H1 (cell line): ENCODE measurements at regions not wholly inside any gene's neighbourhood (a gene's known extent, or its start where the extent isn't known, plus 50 kb on each side); places are given as distances from the start of the nearest gene placed in this dataset.

Source experiments
- CTCF ChIA-PET: fragments of 300-600 bp; sonication (Branson Sonifier 250); formaldehyde crosslinking; loops from one replicate; lab custom pipeline; 2021; ENCODE audit not compliant: partially characterized antibody; lab: Charles Lee
- POLR2A ChIA-PET: fragments of 300-600 bp; sonication (Branson Sonifier 250); formaldehyde crosslinking; loops from one replicate; lab custom pipeline; 2021; ENCODE audit warnings: inconsistent platforms; ENCODE audit not compliant: partially characterized antibody; lab: Charles Lee
- DNase-seq, 2 experiments: peaks; one replicate each; pipeline versions ENCODE4 v3.0.0 to v3.0.0-alpha.2; 2010 to 2022; ENCODE audit warnings: low spot score in 2 of 2, low read depth in 1 of 2, mixed read lengths in 1 of 2
- FAIRE-seq: peaks from 2 replicates; lab custom pipeline; 2011; peaks lifted over from hg19 to GRCh38; lab: Jason Lieb, UNC
- H2AFZ ChIP-seq: 2 replicates; pipeline ENCODE4 v1.8.1; 2012; ENCODE audit warnings: low read length, inconsistent platforms
- H2AK5ac ChIP-seq: 2 replicates; pipeline ENCODE4 v1.6.1; 2013; ENCODE audit warnings: low read depth, low read length
- H2BK120ac ChIP-seq: replicated peaks from 2 replicates; pipeline ENCODE3; 2013; ENCODE audit warnings: low read depth, low read length, inconsistent platforms
- H2BK12ac ChIP-seq: 2 replicates; pipeline ENCODE4 v1.6.1; 2013; ENCODE audit warnings: low read depth, low read length
- H2BK15ac ChIP-seq: 2 replicates; pipeline ENCODE4 v1.6.1; 2013; ENCODE audit warnings: low read length
- H2BK20ac ChIP-seq: 2 replicates; pipeline ENCODE4 v1.6.1; 2013; ENCODE audit warnings: low read length
- H2BK5ac ChIP-seq: 2 replicates; pipeline ENCODE4 v1.6.1; 2013; ENCODE audit warnings: low read depth, low read length
- H3K14ac ChIP-seq: 2 replicates; pipeline ENCODE4 v1.6.1; 2013; ENCODE audit warnings: inconsistent platforms; ENCODE audit not compliant: insufficient read length
- H3K18ac ChIP-seq: 2 replicates; pipeline ENCODE4 v1.6.1; 2013; ENCODE audit warnings: low read length; ENCODE audit errors: extremely low read depth
- H3K23ac ChIP-seq: 2 replicates; pipeline ENCODE4 v1.6.1; 2013; ENCODE audit warnings: inconsistent platforms; ENCODE audit not compliant: insufficient read length
- H3K23me2 ChIP-seq: 2 replicates; pipeline ENCODE4 v1.6.1; 2013; ENCODE audit warnings: low read depth, low read length
- H3K27ac ChIP-seq: 2 replicates; pipeline ENCODE4 v1.6.1; 2011; ENCODE audit warnings: low read depth, low read length, inconsistent platforms
- H3K27me3 ChIP-seq, 4 experiments: replicated peaks in 1 of 4; 1 replicate in 1 of 4; 2 replicates in 3 of 4; pipeline versions ENCODE4 v1.6.1 to v1.8.1; 2011 to 2013; ENCODE audit warnings: low read length in 3 of 4, mild to moderate bottlenecking in 3 of 4, inconsistent platforms in 2 of 4, mixed read lengths in 2 of 4, moderate library complexity in 1 of 4; ENCODE audit not compliant: control insufficient read depth in 3 of 4, insufficient read depth in 3 of 4; ENCODE audit errors: extremely low read depth in 1 of 4
- H3K36me3 ChIP-seq, 4 experiments: 2 replicates each; pipeline versions ENCODE4 v1.6.1 to v1.8.1; 2011 to 2013; ENCODE audit warnings: mild to moderate bottlenecking in 4 of 4, low read length in 3 of 4, moderate library complexity in 2 of 4, control low read depth in 1 of 4, inconsistent platforms in 1 of 4; ENCODE audit not compliant: insufficient read depth in 4 of 4, control insufficient read depth in 2 of 4
- H3K4ac ChIP-seq: replicated peaks from 2 replicates; pipeline ENCODE3; 2013; ENCODE audit warnings: low read length, low read depth, mixed read lengths, inconsistent platforms; ENCODE audit not compliant: insufficient read length
- H3K4me1 ChIP-seq, 4 experiments: replicated peaks in 1 of 4; 1 replicate in 1 of 4; 2 replicates in 3 of 4; pipeline versions ENCODE4 v1.6.1 to v1.8.1; 2011 to 2013; ENCODE audit warnings: low read length in 3 of 4, inconsistent platforms in 2 of 4, mixed read lengths in 1 of 4; ENCODE audit not compliant: insufficient read depth in 4 of 4, control insufficient read depth in 3 of 4
- H3K4me2 ChIP-seq, 2 experiments: 2 replicates each; pipeline versions ENCODE4 v1.6.1 to v1.8.1; 2011 to 2013; ENCODE audit warnings: low read depth in 2 of 2, low read length in 2 of 2, control low read depth in 1 of 2, inconsistent platforms in 1 of 2, mild to moderate bottlenecking in 1 of 2; ENCODE audit not compliant: insufficient read depth in 1 of 2
- H3K4me3 ChIP-seq, 4 experiments: fragments of 200-600, 300-600 bp in 1 of 4; sonication (generic), shearing (Covaris generic), sonication (Bioruptor Twin) in 1 of 4; 2 replicates each; pipeline versions ENCODE4 v1.5.1 to v1.8.1; 2011 to 2016; ENCODE audit warnings: low read length in 4 of 4, low read depth in 3 of 4, control low read depth in 2 of 4, inconsistent platforms in 2 of 4, mild to moderate bottlenecking in 2 of 4, mixed read lengths in 1 of 4, moderate library complexity in 1 of 4; ENCODE audit not compliant: insufficient read depth in 2 of 4; ENCODE audit errors: extremely low read depth in 1 of 4
- H3K56ac ChIP-seq: replicated peaks from 2 replicates; pipeline ENCODE3; 2013; ENCODE audit warnings: low read depth, mild to moderate bottlenecking, mixed read lengths, low read length, inconsistent platforms; ENCODE audit not compliant: insufficient read length
- H3K79me1 ChIP-seq: 2 replicates; pipeline ENCODE4 v1.6.1; 2013; ENCODE audit warnings: low read depth, low read length, control low read depth
- H3K79me2 ChIP-seq, 2 experiments: 2 replicates each; pipeline versions ENCODE4 v1.6.1 to v1.8.1; 2012 to 2013; ENCODE audit warnings: low read length in 2 of 2, mild to moderate bottlenecking in 2 of 2, inconsistent platforms in 1 of 2; ENCODE audit not compliant: insufficient read depth in 2 of 2, control insufficient read depth in 1 of 2
- H3K9ac ChIP-seq, 4 experiments: replicated peaks in 1 of 4; 1 replicate in 1 of 4; 2 replicates in 3 of 4; pipeline versions ENCODE4 v1.6.1 to v1.8.1; 2011 to 2013; ENCODE audit warnings: low read depth in 3 of 4, low read length in 3 of 4, control low read depth in 2 of 4, mild to moderate bottlenecking in 2 of 4, moderate library complexity in 2 of 4, inconsistent platforms in 1 of 4; ENCODE audit errors: extremely low read depth in 1 of 4
- H3K9me3 ChIP-seq, 2 experiments: 2 replicates each; pipeline versions ENCODE4 v1.6.1 to v1.8.1; 2012 to 2013; ENCODE audit warnings: mild to moderate bottlenecking in 2 of 2, moderate library complexity in 2 of 2, control low read depth in 1 of 2, inconsistent platforms in 1 of 2, low read depth in 1 of 2, low read length in 1 of 2, mixed read lengths in 1 of 2; ENCODE audit not compliant: insufficient read depth in 2 of 2
- H4K20me1 ChIP-seq, 2 experiments: replicated peaks in 1 of 2; 2 replicates each; pipeline versions ENCODE3 to v1.8.1; 2011 to 2013; ENCODE audit warnings: inconsistent platforms in 2 of 2, low read length in 2 of 2, mild to moderate bottlenecking in 1 of 2; ENCODE audit not compliant: insufficient read depth in 2 of 2, control insufficient read depth in 1 of 2
- H4K5ac ChIP-seq: 2 replicates; pipeline ENCODE4 v1.6.1; 2013; ENCODE audit warnings: low read length, low read depth, mixed read lengths, inconsistent platforms; ENCODE audit not compliant: insufficient read length
- H4K8ac ChIP-seq: 2 replicates; pipeline ENCODE4 v1.8.0; 2013; ENCODE audit warnings: mild to moderate bottlenecking, moderate library complexity, low read length, inconsistent platforms; ENCODE audit not compliant: insufficient read depth; ENCODE audit errors: extremely low read depth
- H4K91ac ChIP-seq: replicated peaks from 2 replicates; pipeline ENCODE3; 2013; ENCODE audit warnings: low read length, mixed read lengths, inconsistent platforms; ENCODE audit not compliant: insufficient read length
- BACH1 ChIP-seq: IDR thresholded peaks from 2 replicates; pipeline ENCODE4 v1.6.1; 2012; ENCODE audit warnings: low read length, improper control_type of control experiment
- CREB1 ChIP-seq: IDR thresholded peaks from 2 replicates; pipeline ENCODE4 v1.6.1; 2012; ENCODE audit warnings: inconsistent platforms
- CTCF ChIP-seq, 3 experiments: IDR thresholded peaks; 1 replicate in 2 of 3; 2 replicates in 1 of 3; pipeline versions ENCODE4 v1.5.1 to v1.6.1; 2011; ENCODE audit warnings: low read length in 3 of 3, mild to moderate bottlenecking in 3 of 3, inconsistent platforms in 2 of 3, low read depth in 1 of 3, moderate library complexity in 1 of 3; ENCODE audit not compliant: insufficient read depth in 1 of 3; ENCODE audit errors: control extremely low read depth in 1 of 3
- HDAC2 ChIP-seq, 2 experiments: fragments of 300-600 bp in 1 of 2; sonication (generic) in 1 of 2; IDR thresholded peaks; 2 replicates each; pipeline ENCODE4 v1.6.1; 2011 to 2012; ENCODE audit warnings: low read depth in 2 of 2, low read length in 2 of 2, mild to moderate bottlenecking in 2 of 2, moderate library complexity in 2 of 2, borderline replicate concordance in 1 of 2, inconsistent platforms in 1 of 2
- KDM5A ChIP-seq: fragments of 200-600 bp; IDR thresholded peaks from 2 replicates; pipeline ENCODE4 v1.7.1; 2012; ENCODE audit warnings: mild to moderate bottlenecking, low read length, inconsistent platforms, mixed read lengths
- MAFK ChIP-seq: IDR thresholded peaks from 2 replicates; pipeline ENCODE4 v1.6.1; 2012; ENCODE audit warnings: low read depth, mild to moderate bottlenecking, improper control_type of control experiment, low read length
- NRF1 ChIP-seq: IDR thresholded peaks from 2 replicates; pipeline ENCODE4 v1.6.1; 2011; ENCODE audit warnings: mild to moderate bottlenecking, low read depth, low read length, improper control_type of control experiment
- RAD21 ChIP-seq, 2 experiments: IDR thresholded peaks in 1 of 2; conservative IDR thresholded peaks in 1 of 2; 2 replicates each; pipeline ENCODE4 v1.6.1; 2011; ENCODE audit warnings: low read depth in 2 of 2, low read length in 2 of 2, improper control_type of control experiment in 1 of 2, inconsistent platforms in 1 of 2, mild to moderate bottlenecking in 1 of 2, moderate library complexity in 1 of 2
- SUZ12 ChIP-seq: fragments of 200-600 bp; sonication (generic); IDR thresholded peaks from 2 replicates; pipeline ENCODE4 v1.6.1; 2012; ENCODE audit warnings: mild to moderate bottlenecking, inconsistent platforms, low read length, moderate library complexity, mixed read lengths
- WGBS, 2 experiments: shearing (Covaris generic) in 1 of 2; methylation state at CpG; one replicate each; pipeline versions ENCODE4 v1.1.6 to v1.1.7; 2013 to 2015; ENCODE audit warnings: low lambda C conversion rate in 2 of 2, mixed read lengths in 2 of 2, inconsistent platforms in 1 of 2, low coverage in 1 of 2, missing lambda C conversion rate in 1 of 2; ENCODE audit not compliant: insufficient replicate concordance in 2 of 2, insufficient coverage in 1 of 2, insufficient read length in 1 of 2; ENCODE audit errors: extremely low coverage in 1 of 2, missing lambda C conversion rate in 1 of 2; 5-methylcytosine and 5-hydroxymethylcytosine counted together

DNA sequence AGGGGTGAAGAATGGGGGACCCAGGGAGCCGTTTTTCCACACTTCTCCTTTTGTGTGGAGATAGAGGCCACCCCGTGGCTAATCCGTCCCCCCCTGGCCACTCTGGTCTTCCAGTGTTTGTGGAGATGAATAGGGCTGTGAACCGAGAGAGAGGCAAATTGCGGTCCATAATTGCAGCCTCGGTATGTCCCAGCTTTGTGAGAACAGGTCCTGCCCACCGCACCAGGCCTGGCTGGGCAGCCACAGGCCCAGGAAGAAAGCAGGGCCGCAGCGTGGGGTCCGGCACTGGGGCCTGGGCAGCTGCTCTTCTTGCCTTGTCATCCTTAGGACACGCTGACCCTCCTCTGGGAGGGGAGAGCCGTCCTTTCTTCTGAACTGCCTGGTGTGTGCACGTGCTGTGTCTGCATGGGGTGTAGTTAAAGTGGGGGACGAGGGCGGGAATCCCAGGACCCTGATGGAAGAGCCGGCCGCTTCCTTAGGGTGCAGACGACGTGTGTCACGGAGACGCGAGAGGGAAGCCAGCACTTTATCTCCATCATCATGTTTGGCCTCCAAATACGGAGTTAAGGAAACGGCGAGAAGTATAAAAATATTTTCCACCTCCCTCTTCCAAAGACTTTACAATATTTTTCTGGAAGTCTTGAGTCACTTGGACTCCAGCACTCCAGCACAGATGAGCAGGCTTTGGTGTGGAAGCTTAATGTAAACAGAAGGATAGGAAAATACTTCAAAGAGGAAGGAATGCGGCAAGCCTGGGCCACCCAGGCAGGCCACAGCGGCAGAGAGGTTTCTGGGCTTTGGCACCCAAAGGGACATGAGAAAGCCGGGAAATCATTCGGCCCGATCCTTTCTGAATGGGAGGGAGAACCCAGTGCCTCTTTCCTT, 1248.4 kb downstream of the BRD1 start:
- Histone ChIP-seq H3K23me2 (peaks cover 28% of the 10 kb centered on the region; the same call in 1 of the 2 replicates), H2BK120ac (no peak overlapping the region), H2BK5ac (no peak overlapping the region), H2BK15ac (no peak overlapping the region), H4K5ac (no peak overlapping the region), H2AK5ac (no peak overlapping the region), H3K36me3 (no peaks in the 10 kb centered on the region; a peak in 2 of 8 replicates), H3K14ac (no peak overlapping the region), H3K27me3 (peaks cover 0 to 6% (median 3%) of the 10 kb centered on the region in 4 experiments; a peak in 3 of 7 replicates), H3K4me2 (no peak overlapping the region), H3K4me1 (peaks cover 0 to 10% (median 4%) of the 10 kb centered on the region in 4 experiments; a peak in 2 of 7 replicates), H3K4ac (no peak overlapping the region), H3K27ac (no peak overlapping the region), H4K20me1 (peaks cover 18 to 37% of the 10 kb centered on the region in 2 experiments), H2BK20ac (no peak overlapping the region), H3K9me3 (no peaks in the 10 kb centered on the region), H3K23ac (no peak overlapping the region), H3K79me1 (peaks cover 19% of the 10 kb centered on the region), H4K8ac (no peak overlapping the region), H4K91ac (no peak overlapping the region), H3K9ac (no peak overlapping the region; a peak in 1 of 7 replicates), H2AFZ (no peak overlapping the region), H3K18ac (no peak overlapping the region), H3K79me2 (peaks cover under 1 to 16% of the 10 kb centered on the region in 2 experiments; a peak in 2 of 4 replicates), H3K56ac (no peak overlapping the region), H3K4me3 (no peak overlapping the region), H2BK12ac (no peak overlapping the region)
- POLR2A ChIA-PET = interaction anchor here (0.8 kb wide), 1 partner anchor 50 kb away, joined by 3 read pairs; no protein-coding TSS in a partner anchor
- CTCF ChIA-PET = interaction anchor here (1.0 to 1.7 kb wide), 2 partner anchors 83 to 726 kb away, joined by 3 to 7 read pairs; no protein-coding TSS in a partner anchor
- WGBS, 2 experiments = 86% methylated on average over 28 of the region's 30 CpGs; no CpG with 5 or more reads in 1 of the 2 experiments
- no peak for DNase-seq
- FAIRE-seq = no peak
- TF ChIP-seq BACH1 = no peak
- TF ChIP-seq RAD21 (IDR thresholded peaks at IDR 0.05 in 1 of 2, conservative IDR thresholded peaks at IDR 0.05 in 1 of 2; ENCODE audit: low read depth in 2 of 2, low read length in 2 of 2) = no peak
- TF ChIP-seq CREB1 = no peak
- no peak for TF ChIP-seq CTCF (IDR thresholded peaks at IDR 0.05; ENCODE audit: control extremely low read depth in 1 of 3, insufficient read depth in 1 of 3, low read depth in 1 of 3, low read length in 3 of 3)
- TF ChIP-seq NRF1 = no peak
- TF ChIP-seq SUZ12 = no peak
- no peak for TF ChIP-seq KDM5A
- TF ChIP-seq MAFK = no peak
- no peak for TF ChIP-seq HDAC2 (IDR thresholded peaks at IDR 0.05; ENCODE audit: borderline replicate concordance in 1 of 2, low read depth in 2 of 2, low read length in 2 of 2)
